ENCODE measurements at regions not wholly inside any gene's neighbourhood (a gene's known extent, or its start where the extent isn't known, plus 50 kb on each side); places are given as distances from the start of the nearest gene placed in this dataset.

DNA sequence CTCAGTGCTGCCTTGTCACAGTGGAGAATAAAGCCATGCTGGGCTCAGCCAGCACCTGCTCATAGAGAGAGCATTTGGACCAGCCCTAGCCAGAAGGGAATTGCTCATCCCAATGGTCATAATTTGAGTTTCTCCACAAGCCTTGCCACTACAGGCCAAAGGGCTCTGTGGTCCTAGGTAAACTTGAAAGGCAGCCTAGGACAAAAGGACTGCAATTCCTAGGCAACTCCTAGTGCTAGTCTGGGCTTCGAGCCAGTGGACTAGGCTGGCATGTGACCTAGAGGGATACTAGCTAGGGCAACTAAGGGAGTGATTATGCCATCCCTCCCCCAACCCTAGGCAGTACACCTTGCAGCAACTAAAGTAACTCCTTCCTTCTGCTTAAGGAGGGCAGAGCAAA lies 516.2 kb downstream of the BCKDHB start:
- WGBS (ENCODE audit: low lambda C conversion rate, missing lambda C conversion rate): 83% methylated on average over 1 of the region's 1 CpG
- Histone ChIP-seq H3K4me2 (no peak overlapping the region), H3K9me2 (replicated peaks; ENCODE audit: insufficient read depth) (no peaks in the 10 kb centered on the region), H3K27ac (no peak overlapping the region), H4K20me1 (ENCODE audit: insufficient read depth, poor library complexity, severe bottlenecking) (no peaks in the 10 kb centered on the region), H3K79me2 (no peaks in the 10 kb centered on the region), H3K27me3 (no peaks in the 10 kb centered on the region), H3K4me3 (no peak overlapping the region), H3K9me3 (ENCODE audit: low read depth) (peaks cover 7% of the 10 kb centered on the region), H3K4me1 (ENCODE audit: insufficient read depth) (no peaks in the 10 kb centered on the region), H2AFZ (no peak overlapping the region), H3K36me3 (replicated peaks; ENCODE audit: insufficient read depth, low read depth) (no peaks in the 10 kb centered on the region)
- DNase-seq (ENCODE audit: low spot score): no peak
- TF ChIP-seq EZH2phosphoT487 (IDR thresholded peaks at IDR 0.05; ENCODE audit: low read depth, severe bottlenecking, unreplicated experiment): no peak
- TF ChIP-seq EZH2 (IDR thresholded peaks at IDR 0.05; ENCODE audit: borderline replicate concordance): no peak
- TF ChIP-seq, protein P1, sequence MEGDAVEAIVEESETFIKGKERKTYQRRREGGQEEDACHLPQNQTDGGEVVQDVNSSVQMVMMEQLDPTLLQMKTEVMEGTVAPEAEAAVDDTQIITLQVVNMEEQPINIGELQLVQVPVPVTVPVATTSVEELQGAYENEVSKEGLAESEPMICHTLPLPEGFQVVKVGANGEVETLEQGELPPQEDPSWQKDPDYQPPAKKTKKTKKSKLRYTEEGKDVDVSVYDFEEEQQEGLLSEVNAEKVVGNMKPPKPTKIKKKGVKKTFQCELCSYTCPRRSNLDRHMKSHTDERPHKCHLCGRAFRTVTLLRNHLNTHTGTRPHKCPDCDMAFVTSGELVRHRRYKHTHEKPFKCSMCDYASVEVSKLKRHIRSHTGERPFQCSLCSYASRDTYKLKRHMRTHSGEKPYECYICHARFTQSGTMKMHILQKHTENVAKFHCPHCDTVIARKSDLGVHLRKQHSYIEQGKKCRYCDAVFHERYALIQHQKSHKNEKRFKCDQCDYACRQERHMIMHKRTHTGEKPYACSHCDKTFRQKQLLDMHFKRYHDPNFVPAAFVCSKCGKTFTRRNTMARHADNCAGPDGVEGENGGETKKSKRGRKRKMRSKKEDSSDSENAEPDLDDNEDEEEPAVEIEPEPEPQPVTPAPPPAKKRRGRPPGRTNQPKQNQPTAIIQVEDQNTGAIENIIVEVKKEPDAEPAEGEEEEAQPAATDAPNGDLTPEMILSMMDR (IDR thresholded peaks at IDR 0.05; ENCODE audit: poor library complexity): no peak

DNA sequence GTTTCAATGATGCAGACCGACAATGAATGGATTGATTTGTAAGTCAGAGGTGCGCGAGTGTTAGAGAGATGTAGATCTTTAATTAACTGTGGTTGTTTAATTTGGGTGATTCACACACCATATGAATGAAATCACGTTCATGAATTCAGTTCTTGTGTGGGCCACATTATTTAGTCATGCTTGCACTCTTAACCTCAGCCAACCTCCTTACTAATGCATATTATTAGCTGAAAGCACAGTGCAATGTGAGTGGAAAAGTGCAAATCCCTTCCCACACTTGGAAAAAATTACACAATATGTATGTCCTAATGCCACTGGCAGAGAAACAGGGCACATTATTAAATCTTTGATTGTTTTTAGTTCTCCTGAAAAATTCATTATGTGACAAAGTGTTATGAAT lies 512.5 kb downstream of the BCKDHB start:
- Histone ChIP-seq H3K27ac (no peak overlapping the region), H3K36me3 (replicated peaks; ENCODE audit: insufficient read depth, low read depth) (no peaks in the 10 kb centered on the region), H3K79me2 (no peaks in the 10 kb centered on the region), H3K9me3 (ENCODE audit: low read depth) (no peaks in the 10 kb centered on the region), H3K4me1 (ENCODE audit: insufficient read depth) (no peaks in the 10 kb centered on the region), H3K9me2 (replicated peaks; ENCODE audit: insufficient read depth) (no peaks in the 10 kb centered on the region), H3K27me3 (no peaks in the 10 kb centered on the region), H3K4me3 (no peak overlapping the region), H2AFZ (no peak overlapping the region), H4K20me1 (ENCODE audit: insufficient read depth, poor library complexity, severe bottlenecking) (no peaks in the 10 kb centered on the region), H3K4me2 (no peak overlapping the region)
- 96% methylated on average over 4 of the region's 4 CpGs for whole genome bisulfite sequencing (ENCODE audit: low lambda C conversion rate, missing lambda C conversion rate)
- TF ChIP-seq, protein P1 (IDR thresholded peaks at IDR 0.05; ENCODE audit: poor library complexity): no peak
- TF ChIP-seq EZH2 (IDR thresholded peaks at IDR 0.05; ENCODE audit: borderline replicate concordance): no peak
- no peak for TF ChIP-seq EZH2phosphoT487 (IDR thresholded peaks at IDR 0.05; ENCODE audit: low read depth, severe bottlenecking, unreplicated experiment)
- no peak for DNase-seq (ENCODE audit: low spot score)

DNA sequence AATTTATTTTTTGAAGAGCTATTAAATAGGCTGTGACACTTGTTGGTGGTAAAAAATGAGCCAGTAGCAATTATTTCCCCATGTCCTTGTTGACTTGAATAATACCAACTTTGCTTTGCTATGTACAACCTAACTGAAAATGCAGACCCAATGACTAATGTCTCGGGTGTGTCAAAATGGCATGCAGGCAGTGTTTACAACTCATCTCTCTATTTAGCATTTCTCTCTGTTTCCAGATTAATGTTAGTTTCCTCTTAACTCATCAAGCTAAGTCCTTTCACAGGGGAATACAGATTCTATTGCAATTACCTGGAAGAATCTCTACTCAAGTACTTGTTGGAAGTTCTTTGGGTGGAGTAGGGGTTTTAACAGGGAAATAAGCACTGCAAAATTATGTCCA lies 504.4 kb downstream of the BCKDHB start:
- TF ChIP-seq EZH2phosphoT487 (IDR thresholded peaks at IDR 0.05; ENCODE audit: low read depth, severe bottlenecking, unreplicated experiment) (no peak), EZH2 (IDR thresholded peaks at IDR 0.05; ENCODE audit: borderline replicate concordance) (no peak)
- TF ChIP-seq, protein P1 (IDR thresholded peaks at IDR 0.05; ENCODE audit: poor library complexity): no peak
- Histone ChIP-seq H3K9me2 (replicated peaks; ENCODE audit: insufficient read depth) (no peaks in the 10 kb centered on the region), H3K4me1 (ENCODE audit: insufficient read depth) (no peaks in the 10 kb centered on the region), H3K79me2 (no peaks in the 10 kb centered on the region), H3K27ac (no peak overlapping the region), H3K4me3 (no peak overlapping the region), H3K36me3 (replicated peaks; ENCODE audit: insufficient read depth, low read depth) (no peaks in the 10 kb centered on the region), H4K20me1 (ENCODE audit: insufficient read depth, poor library complexity, severe bottlenecking) (no peaks in the 10 kb centered on the region), H3K27me3 (no peaks in the 10 kb centered on the region), H3K9me3 (ENCODE audit: low read depth) (no peaks in the 10 kb centered on the region), H3K4me2 (no peak overlapping the region), H2AFZ (no peak overlapping the region)
- DNase-seq (ENCODE audit: low spot score): no peak
- 77% methylated on average over 1 of the region's 1 CpG for WGBS (ENCODE audit: low lambda C conversion rate, missing lambda C conversion rate)

DNA sequence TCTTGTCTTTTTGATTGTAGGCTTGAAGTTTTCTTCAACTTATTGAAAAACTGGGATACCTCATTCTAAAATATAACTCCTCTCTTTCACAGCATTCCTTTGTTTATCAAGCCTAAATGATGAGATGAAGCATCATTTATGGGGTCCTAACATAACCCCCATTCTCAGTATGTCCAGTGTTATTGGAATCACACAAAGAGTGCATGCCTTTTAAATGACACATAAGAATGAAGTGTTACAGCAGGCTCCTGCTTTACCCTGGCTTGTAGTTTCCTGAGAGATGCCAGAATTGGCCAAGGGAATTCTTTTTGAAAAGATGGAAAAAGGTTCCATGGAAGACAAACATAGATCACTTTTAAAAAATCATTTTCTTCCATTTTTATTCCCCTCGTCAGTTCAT lies 502.4 kb downstream of the BCKDHB start:
- TF ChIP-seq, protein P1 (IDR thresholded peaks at IDR 0.05; ENCODE audit: poor library complexity): no peak
- no peak for TF ChIP-seq EZH2 (IDR thresholded peaks at IDR 0.05; ENCODE audit: borderline replicate concordance)
- no peak for TF ChIP-seq EZH2phosphoT487 (IDR thresholded peaks at IDR 0.05; ENCODE audit: low read depth, severe bottlenecking, unreplicated experiment)
- DNase-seq (ENCODE audit: low spot score): no peak
- H3K27ac ChIP-seq: no peak overlapping the region
- H3K9me3 ChIP-seq (ENCODE audit: low read depth): no peaks in the 10 kb centered on the region
- H3K36me3 ChIP-seq (replicated peaks; ENCODE audit: insufficient read depth, low read depth): no peaks in the 10 kb centered on the region
- H3K79me2 ChIP-seq: no peaks in the 10 kb centered on the region
- no peaks in the 10 kb centered on the region for H3K9me2 ChIP-seq (replicated peaks; ENCODE audit: insufficient read depth)
- H3K4me3 ChIP-seq: no peak overlapping the region
- no peak overlapping the region for H2AFZ ChIP-seq
- H3K4me2 ChIP-seq: no peak overlapping the region
- no peaks in the 10 kb centered on the region for H4K20me1 ChIP-seq (ENCODE audit: insufficient read depth, poor library complexity, severe bottlenecking)
- H3K27me3 ChIP-seq: no peaks in the 10 kb centered on the region
- 100% methylated on average over 1 of the region's 1 CpG for WGBS (ENCODE audit: low lambda C conversion rate, missing lambda C conversion rate)
- no peaks in the 10 kb centered on the region for H3K4me1 ChIP-seq (ENCODE audit: insufficient read depth)

Data from hepatocyte (in vitro differentiated cells).